ENCODE measurements at regions not wholly inside any gene's neighbourhood (a gene's known extent, or its start where the extent isn't known, plus 50 kb on each side); places are given as distances from the start of the nearest gene placed in this dataset.

GRCh38 chr1:95396557-95396956 lies 162.5 kb downstream of the RWDD3 start:
- no peak for TF ChIP-seq POLR2AphosphoS5 (IDR thresholded peaks at IDR 0.05; ENCODE audit: borderline replicate concordance, low read depth, low read length)
- TF ChIP-seq EZH2 (IDR thresholded peaks at IDR 0.05) = no peak

Data from SK-N-MC (cell line).